Non-pigmented ciliary epithelial cell (primary cell): ENCODE measurements at regions not wholly inside any gene's neighbourhood (a gene's known extent, or its start where the extent isn't known, plus 50 kb on each side); places are given as distances from the start of the nearest gene placed in this dataset.
A peak's percentile ranks its signal among the peaks of the same experiment; 100 is the strongest.
"Not testable (repeated sequence)": the region's sequence is repeated elsewhere in the genome, so short reads cannot be mapped to it uniquely, and the experiment has no call there.

Experiments
- DNase-seq: peaks from one replicate; pipeline ENCODE4 v3.0.0-alpha.2; 2010; ENCODE audit warnings: low read depth

DNA sequence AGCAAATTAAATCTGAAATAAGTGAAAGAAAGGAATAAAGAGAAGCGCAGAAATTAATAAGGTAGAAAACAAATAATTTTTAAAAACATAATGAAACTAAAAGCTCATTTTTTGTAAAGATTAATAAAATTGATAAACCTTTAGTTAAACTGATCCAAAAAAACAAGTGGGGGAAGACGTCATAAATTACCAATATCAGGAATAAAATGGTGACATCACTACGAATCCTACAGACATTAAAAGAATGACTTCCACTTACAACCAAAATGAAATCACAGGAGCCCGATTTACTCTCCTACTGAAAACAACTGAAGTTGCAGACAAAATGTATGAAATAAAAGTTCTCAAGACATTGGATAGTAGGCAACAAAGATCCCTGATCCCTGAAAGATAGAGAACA, 68.1 kb upstream of the IFFO2 start:
- DNase-seq, result no peak

DNA sequence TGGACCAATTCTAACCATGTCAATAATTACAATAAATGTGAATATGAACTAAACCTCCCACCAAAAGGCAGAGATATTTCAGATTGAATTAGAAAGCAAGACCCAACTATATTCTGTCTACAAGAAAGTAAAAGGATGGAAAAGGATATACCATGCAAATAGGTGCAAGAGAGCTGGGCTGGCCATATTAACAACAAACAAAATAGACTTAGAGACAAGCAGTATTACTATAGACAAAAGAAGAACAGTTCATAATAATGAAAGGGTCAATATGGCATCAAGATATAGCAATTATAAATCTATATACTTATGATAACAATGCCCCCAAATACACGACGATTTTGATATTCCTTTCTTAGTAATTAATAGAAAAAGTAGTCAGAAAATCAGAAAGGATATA, 67.3 kb upstream of the IFFO2 start:
- DNase-seq, result no peak

DNA sequence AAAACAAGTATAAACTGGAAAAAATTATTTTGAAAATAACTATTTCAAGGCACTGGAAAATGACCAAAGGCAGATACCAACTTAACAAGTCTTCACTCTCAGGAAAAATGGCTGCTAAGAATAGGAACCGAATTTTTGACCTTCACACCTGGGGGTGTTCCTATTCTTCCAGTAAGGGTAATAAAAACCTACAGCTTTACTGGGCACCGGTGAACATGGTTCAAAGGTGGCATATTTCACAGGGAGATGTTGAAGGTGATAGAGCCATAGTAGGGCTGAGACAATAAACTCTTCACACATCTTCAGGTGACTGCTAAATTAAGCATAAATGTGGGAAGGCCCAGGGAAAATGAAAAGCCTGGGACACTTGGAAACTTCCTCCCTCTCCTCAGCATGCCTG, 65.4 kb upstream of the IFFO2 start:
- no peak for DNase-seq

DNA sequence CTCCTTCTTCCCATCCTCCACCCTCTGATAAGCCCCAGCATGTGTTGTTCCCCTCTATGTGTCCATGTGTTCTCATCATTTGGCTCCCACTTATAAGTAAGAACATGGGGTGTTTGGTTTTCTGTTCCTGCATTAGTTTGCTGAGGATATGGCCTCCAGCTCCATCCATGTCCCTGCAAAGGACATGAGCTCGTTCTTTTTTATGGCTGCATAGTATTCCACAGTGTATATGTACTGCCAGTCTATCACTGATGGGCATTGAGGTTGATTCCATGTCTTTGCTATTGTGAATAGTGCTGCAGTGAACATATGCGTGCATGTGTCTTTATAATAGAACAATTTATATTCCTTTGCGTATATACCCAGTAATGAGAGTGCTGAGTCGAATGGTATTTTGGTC, 62.8 kb upstream of the IFFO2 start:
- DNase-seq, result not testable (repeated sequence)

DNA sequence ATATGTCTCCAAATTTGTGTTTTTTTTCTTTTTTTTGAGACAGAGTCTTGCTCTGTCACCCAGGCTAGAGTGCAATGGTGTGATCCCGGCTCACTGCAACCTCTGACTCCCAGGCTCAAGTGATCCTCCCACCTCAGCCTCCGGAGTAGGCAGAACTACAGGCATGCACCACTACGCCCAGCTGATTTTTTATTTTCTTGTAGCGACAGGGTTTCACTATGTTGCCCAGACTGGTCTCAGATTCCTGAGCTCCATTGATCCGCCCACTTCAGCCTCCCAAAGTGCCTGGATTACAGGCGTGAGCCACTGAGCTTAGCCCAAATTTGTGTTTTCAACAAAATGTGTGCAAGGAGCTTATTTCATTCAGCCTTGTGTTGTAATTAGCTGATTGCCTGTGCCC, 59.0 kb upstream of the IFFO2 start:
- DNase-seq, result no peak

DNA sequence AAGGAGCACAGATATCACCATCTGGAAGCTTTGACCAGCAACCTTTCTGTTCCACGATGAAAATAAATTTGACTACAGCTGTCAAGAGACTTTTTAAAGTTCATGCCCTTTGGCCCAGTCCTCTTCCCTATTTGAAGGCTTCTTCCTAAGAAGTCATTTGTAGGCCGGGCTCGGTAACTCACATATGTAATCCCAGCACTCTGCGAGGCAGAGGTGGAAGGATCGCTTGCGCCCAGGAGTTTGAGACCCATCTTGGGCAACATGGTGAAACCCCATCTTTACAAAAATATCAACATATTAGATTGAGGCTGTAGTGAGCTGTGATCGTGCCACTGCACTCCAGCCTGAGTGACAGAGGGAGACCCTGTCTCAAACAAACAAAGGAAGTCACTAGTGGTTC, 58.3 kb upstream of the IFFO2 start:
- DNase-seq, result no peak

DNA sequence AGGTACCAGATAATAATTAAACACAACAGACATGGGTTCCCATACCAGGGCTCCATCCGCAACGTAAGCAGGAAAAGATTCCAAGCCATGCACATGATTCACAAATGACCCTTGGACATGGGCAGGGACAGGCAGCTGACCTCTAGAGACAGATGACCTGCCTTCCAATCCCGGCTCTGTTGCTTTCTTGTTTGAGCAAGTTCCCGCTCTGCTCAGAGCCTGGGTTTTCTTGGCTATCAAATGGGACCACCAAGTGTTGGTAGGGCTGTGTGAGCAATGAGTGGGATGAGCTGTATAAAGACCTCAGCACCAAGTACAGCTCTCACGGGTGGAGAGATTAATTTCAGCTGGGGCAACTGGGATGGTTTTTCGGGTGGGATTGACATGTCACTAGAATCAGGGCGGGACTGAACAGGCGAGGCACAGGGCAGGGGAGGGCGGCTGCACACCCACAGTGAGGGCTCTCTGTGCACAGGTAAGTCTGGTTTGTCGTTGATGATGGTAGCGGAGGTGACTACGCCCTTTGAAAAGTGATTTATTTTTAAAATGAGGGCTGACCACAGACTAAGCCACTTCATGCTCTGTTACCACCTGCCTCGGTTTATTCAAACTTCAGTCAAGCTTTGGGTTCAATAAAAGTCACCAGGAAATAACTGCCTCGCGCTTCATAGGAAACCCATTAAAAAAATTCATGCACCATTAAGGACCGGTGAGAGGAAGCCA, 57.5 kb upstream of the IFFO2 start:
- DNase-seq, result no peak

DNA sequence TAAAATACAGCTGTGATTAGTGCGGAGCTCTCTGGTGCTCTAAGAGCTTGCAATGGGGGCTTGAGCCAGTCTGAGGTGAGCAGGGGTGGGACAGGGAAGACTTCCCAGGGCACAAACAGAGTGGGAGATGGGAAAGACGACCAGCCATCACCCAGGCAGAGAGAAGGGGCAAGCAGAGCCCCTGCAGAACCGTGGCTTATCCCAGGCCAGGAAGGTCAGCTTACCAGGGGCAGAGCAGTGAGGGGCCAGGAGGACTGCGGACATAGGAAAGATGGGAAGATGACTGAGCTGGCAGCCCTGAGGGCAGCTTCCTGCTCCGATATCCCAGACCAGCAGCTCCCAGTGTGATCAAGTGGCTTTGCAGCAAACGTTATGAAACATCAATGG, 55.4 kb upstream of the IFFO2 start:
- no peak for DNase-seq

DNA sequence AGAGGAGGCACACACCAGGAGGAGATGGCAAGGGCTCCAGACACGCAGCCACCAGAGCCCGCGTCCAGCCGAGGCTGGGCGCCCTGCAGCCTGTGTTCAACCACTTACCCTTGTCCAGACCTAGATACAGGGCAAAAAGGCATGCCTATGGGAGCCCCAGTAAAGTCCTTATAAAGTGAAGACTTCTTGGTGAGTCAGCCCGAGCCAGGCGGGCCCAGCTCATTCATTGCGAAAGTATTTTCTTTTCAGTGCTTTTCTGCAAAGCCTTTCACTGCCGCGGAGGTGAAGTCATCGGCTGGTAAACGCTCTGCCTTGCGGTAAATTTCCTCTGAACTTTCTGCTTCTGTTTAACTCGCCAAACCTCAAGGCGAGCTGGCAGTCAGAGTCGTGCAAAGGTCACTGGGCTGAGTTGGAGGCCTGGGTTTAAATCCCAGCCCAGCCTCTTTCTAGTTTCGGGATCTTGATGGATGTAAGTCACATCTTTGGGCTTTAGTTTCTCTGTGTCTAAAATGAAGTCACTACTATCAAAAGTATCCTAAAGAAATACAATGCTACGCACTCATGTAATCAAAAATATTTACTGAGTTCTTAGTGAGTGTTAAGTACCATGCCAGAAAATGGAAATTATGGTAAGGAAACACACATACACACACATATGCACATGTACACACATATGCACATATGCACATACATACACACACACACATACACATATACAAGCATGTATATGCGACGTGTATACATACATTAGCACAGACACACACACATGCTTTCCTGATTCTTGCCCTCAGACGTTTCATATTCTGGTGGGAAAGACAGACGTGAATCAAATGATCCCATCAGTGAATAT, 54.7 kb upstream of the IFFO2 start:
- peak; percentile 94 for DNase-seq

DNA sequence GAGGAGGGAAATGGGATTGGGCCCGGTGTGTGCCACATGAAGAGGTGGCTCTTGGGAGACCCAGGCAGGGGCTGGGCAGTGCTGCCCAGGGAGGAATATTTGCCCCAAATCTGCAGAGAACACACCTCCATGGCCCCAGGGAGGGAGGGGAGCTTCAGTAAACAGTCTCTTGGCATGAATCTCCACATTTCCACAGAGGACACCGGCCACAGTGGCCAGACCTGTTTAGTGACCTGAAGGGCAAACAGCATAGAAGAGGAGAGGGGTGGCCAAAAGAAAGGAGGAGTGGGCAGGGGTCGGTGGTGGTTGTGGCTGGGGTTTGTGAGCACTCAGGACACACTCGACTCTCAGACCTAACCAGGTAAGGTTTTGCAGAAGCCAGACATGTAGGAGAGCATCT, 54.0 kb upstream of the IFFO2 start:
- DNase-seq, result no peak

DNA sequence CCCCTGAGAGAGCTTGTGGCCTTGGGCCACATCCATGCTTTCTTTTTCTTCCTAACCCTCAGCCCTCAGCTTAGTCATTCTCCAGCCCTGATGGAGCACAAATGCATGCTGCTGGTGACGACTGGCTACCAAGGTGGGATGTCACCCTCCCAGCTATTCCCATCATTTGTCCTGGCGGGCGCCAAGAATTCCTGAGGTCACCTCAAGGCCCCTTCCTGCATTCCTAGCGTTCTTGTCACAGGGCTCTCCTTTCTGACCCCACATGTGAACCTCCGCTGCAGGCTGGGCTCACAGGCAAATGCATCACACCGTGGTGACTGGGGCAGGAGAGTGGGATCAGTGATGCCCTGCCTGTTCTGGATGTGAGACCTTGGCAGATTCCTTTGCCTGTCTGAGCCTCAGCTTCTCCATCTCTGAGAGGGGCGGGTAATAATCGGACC, 53.4 kb upstream of the IFFO2 start:
- DNase-seq, result peak; percentile 83

DNA sequence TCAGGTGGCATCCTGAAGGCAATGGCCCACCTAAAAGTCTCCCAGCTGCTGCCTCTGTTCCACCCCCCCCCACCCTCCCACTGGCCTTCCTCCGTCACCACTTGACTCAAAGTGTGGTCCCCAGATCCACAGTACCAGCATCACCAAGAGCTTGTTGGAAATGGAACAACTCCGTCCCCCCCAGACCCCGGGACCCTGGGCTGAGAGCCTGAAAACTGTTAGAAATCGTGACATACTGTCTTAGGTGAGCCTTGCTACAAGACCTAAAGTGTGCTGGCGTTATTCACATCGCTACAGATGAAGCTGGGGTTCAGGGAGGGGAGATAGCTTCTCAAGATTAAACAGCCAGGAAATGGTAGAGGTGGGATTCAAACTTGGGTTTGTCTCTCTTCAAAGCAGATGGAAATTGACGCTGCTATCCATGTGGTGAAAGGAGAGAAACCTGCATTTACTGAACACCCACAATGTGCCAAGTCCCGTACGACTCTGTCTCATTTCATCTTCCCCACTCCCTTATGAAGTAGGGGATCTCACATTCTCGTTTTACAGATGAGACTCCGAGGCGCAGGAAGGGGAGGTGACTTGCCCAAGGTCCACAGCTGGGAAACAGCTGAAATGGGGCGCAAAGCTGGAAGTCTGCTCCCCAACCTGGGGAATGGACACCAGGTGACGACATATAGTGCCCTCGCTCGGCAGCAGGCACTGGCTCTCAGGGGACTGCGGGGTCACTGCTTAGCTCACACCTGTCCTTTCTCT, 52.8 kb upstream of the IFFO2 start:
- DNase-seq, result no peak

DNA sequence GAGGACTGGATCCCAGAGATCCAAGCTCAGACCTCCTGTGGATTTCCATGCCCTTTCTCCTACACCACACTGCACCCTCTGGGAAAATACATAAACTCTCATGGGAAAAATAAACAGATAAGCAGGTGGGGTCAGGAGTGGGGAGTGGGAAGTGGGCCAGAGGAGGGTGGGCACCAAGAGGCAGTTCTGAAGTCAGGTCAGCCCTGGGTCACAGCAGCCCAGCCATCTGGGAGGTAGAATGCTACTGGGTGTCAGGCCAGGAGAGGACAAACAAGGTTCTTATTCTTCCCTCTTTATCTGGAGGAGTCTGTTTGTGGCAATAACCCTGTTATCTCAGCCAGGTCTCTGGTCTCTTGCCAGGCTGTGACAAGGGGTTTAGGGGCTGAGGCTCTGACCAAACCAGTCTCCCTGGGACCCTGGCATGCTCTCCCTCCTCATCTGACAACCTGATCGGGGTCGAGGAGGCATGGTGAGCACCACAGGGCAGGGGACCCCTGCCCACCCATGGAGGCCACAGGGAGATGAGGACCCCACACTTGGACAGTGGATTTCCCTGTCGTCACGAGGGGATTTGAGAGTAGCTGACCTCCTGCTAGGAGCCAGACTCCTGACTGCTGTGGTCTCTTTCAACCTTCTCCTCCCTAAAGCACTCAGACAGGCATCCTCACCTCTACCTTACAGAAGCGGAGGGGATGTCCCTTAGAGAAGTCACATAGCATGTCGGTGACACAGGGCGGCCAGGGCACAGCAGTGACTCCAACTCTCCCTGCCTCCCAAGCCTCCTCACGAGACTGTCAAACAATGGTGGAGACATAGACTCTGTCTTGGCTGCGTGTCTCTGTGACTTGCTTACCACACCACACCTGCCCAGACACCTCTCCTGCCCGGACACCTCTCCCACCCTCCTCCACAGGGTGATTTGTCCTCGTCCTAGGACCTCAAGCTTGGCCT, 51.3 kb upstream of the IFFO2 start:
- DNase-seq, result no peak

DNA sequence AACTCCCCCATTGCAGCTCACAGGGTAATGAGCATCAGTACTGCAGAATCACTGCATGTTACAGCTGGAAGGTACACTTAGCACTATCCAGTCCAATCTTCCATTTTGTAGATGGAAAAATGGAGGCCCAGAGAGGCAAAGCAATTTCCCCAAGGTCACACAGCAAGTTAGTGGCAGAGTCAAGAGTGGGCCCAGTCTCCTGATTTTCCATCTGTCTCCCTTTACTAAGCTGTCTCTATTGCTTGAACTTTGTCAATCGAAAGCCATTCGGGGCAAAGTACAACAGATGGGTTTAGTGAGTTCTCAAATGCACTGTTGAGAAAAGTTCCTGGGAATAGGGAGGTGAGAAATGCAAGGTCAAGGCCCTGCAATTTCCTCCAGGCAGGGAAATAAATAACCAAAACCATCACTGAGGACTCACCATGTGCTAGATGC, 50.4 kb upstream of the IFFO2 start:
- DNase-seq, result no peak
